ENCODE measurements at regions not wholly inside any gene's neighbourhood (a gene's known extent, or its start where the extent isn't known, plus 50 kb on each side); places are given as distances from the start of the nearest gene placed in this dataset.

DNA sequence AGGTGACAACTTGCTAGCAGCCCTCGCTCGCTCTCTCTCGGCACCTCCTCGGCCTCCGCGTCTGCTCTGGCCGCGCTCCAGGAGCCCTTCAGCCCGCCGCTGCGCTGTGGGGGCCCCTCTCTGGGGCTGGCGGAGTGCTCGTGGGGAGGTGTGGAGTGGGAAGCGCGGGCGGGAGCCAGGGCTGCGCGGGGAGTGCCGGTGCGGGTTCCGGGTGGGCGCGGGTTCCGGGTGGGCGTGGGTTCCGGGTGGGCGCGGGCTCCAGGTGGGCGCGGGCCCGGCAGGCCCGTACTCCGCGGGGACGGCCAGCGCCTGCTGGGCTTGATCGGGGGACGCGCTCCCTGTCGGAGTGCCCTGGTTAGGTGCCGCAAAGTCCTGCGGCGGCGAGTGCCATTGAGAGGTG is 384.3 kb downstream of the GPM6A start:
- Histone ChIP-seq H3K9me2 (ENCODE audit: insufficient read depth) (no peaks in the 10 kb centered on the region), H3K36me3 (ENCODE audit: insufficient read depth) (no peaks in the 10 kb centered on the region), H3K79me2 (replicated peaks; ENCODE audit: insufficient read depth) (no peaks in the 10 kb centered on the region), H3K4me2 (no peak overlapping the region), H3K27me3 (ENCODE audit: insufficient read depth) (no peaks in the 10 kb centered on the region), H3K27ac (ENCODE audit: low read depth) (no peak overlapping the region), H4K20me1 (replicated peaks; ENCODE audit: insufficient read depth) (no peaks in the 10 kb centered on the region), H3K4me1 (ENCODE audit: insufficient read depth) (peaks cover 3% of the 10 kb centered on the region; the same call in 1 of the 2 replicates), H3F3A (replicated peaks; ENCODE audit: low read depth) (no peaks in the 10 kb centered on the region), H3K4me3 (no peak overlapping the region), H2AFZ (no peak overlapping the region)
- Mint-ChIP-seq H3K9me3 (no peaks in the 10 kb centered on the region), H3K27ac (no peak overlapping the region), H3K36me3 (ENCODE audit: low read depth) (no peaks in the 10 kb centered on the region), H3K4me1 (peaks cover 4% of the 10 kb centered on the region; the same call in 2 of the 3 replicates), H3K4me3 (no peak overlapping the region), H3K27me3 (ENCODE audit: insufficient read depth, low read depth, poor library complexity) (peaks cover 5% of the 10 kb centered on the region)
- no peak for ATAC-seq
- TF ChIP-seq NANOG (IDR thresholded peaks at IDR 0.05; ENCODE audit: borderline replicate concordance) (no peak), EZH2 (IDR thresholded peaks at IDR 0.05; ENCODE audit: low read depth, unreplicated experiment) (no peak)
- TF ChIP-seq, protein P1, sequence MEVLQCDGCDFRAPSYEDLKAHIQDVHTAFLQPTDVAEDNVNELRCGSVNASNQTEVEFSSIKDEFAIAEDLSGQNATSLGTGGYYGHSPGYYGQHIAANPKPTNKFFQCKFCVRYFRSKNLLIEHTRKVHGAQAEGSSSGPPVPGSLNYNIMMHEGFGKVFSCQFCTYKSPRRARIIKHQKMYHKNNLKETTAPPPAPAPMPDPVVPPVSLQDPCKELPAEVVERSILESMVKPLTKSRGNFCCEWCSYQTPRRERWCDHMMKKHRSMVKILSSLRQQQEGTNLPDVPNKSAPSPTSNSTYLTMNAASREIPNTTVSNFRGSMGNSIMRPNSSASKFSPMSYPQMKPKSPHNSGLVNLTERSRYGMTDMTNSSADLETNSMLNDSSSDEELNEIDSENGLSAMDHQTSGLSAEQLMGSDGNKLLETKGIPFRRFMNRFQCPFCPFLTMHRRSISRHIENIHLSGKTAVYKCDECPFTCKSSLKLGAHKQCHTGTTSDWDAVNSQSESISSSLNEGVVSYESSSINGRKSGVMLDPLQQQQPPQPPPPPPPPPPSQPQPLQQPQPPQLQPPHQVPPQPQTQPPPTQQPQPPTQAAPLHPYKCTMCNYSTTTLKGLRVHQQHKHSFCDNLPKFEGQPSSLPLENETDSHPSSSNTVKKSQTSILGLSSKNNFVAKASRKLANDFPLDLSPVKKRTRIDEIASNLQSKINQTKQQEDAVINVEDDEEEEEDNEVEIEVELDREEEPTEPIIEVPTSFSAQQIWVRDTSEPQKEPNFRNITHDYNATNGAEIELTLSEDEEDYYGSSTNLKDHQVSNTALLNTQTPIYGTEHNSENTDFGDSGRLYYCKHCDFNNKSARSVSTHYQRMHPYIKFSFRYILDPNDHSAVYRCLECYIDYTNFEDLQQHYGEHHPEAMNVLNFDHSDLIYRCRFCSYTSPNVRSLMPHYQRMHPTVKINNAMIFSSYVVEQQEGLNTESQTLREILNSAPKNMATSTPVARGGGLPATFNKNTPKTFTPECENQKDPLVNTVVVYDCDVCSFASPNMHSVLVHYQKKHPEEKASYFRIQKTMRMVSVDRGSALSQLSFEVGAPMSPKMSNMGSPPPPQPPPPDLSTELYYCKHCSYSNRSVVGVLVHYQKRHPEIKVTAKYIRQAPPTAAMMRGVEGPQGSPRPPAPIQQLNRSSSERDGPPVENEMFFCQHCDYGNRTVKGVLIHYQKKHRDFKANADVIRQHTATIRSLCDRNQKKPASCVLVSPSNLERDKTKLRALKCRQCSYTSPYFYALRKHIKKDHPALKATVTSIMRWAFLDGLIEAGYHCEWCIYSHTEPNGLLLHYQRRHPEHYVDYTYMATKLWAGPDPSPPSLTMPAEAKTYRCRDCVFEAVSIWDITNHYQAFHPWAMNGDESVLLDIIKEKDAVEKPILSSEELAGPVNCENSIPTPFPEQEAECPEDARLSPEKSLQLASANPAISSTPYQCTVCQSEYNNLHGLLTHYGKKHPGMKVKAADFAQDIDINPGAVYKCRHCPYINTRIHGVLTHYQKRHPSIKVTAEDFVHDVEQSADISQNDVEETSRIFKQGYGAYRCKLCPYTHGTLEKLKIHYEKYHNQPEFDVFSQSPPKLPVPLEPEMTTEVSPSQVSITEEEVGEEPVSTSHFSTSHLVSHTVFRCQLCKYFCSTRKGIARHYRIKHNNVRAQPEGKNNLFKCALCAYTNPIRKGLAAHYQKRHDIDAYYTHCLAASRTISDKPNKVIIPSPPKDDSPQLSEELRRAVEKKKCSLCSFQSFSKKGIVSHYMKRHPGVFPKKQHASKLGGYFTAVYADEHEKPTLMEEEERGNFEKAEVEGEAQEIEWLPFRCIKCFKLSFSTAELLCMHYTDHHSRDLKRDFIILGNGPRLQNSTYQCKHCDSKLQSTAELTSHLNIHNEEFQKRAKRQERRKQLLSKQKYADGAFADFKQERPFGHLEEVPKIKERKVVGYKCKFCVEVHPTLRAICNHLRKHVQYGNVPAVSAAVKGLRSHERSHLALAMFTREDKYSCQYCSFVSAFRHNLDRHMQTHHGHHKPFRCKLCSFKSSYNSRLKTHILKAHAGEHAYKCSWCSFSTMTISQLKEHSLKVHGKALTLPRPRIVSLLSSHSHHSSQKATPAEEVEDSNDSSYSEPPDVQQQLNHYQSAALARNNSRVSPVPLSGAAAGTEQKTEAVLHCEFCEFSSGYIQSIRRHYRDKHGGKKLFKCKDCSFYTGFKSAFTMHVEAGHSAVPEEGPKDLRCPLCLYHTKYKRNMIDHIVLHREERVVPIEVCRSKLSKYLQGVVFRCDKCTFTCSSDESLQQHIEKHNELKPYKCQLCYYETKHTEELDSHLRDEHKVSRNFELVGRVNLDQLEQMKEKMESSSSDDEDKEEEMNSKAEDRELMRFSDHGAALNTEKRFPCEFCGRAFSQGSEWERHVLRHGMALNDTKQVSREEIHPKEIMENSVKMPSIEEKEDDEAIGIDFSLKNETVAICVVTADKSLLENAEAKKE (CRISPR knock-in tag; IDR thresholded peaks at IDR 0.05) = no peak
- TF ChIP-seq, protein P2, sequence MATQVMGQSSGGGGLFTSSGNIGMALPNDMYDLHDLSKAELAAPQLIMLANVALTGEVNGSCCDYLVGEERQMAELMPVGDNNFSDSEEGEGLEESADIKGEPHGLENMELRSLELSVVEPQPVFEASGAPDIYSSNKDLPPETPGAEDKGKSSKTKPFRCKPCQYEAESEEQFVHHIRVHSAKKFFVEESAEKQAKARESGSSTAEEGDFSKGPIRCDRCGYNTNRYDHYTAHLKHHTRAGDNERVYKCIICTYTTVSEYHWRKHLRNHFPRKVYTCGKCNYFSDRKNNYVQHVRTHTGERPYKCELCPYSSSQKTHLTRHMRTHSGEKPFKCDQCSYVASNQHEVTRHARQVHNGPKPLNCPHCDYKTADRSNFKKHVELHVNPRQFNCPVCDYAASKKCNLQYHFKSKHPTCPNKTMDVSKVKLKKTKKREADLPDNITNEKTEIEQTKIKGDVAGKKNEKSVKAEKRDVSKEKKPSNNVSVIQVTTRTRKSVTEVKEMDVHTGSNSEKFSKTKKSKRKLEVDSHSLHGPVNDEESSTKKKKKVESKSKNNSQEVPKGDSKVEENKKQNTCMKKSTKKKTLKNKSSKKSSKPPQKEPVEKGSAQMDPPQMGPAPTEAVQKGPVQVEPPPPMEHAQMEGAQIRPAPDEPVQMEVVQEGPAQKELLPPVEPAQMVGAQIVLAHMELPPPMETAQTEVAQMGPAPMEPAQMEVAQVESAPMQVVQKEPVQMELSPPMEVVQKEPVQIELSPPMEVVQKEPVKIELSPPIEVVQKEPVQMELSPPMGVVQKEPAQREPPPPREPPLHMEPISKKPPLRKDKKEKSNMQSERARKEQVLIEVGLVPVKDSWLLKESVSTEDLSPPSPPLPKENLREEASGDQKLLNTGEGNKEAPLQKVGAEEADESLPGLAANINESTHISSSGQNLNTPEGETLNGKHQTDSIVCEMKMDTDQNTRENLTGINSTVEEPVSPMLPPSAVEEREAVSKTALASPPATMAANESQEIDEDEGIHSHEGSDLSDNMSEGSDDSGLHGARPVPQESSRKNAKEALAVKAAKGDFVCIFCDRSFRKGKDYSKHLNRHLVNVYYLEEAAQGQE (IDR thresholded peaks at IDR 0.05; ENCODE audit: unreplicated experiment) = no peak
- TF ChIP-seq, protein P3, sequence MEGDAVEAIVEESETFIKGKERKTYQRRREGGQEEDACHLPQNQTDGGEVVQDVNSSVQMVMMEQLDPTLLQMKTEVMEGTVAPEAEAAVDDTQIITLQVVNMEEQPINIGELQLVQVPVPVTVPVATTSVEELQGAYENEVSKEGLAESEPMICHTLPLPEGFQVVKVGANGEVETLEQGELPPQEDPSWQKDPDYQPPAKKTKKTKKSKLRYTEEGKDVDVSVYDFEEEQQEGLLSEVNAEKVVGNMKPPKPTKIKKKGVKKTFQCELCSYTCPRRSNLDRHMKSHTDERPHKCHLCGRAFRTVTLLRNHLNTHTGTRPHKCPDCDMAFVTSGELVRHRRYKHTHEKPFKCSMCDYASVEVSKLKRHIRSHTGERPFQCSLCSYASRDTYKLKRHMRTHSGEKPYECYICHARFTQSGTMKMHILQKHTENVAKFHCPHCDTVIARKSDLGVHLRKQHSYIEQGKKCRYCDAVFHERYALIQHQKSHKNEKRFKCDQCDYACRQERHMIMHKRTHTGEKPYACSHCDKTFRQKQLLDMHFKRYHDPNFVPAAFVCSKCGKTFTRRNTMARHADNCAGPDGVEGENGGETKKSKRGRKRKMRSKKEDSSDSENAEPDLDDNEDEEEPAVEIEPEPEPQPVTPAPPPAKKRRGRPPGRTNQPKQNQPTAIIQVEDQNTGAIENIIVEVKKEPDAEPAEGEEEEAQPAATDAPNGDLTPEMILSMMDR (conservative IDR thresholded peaks at IDR 0.05; ENCODE audit: low read depth in 2 of 2) = no peak
- DNase-seq (ENCODE audit: low spot score) = no peak

Data from GM23338 (cell line).